ENCODE measurements at regions not wholly inside any gene's neighbourhood (a gene's known extent, or its start where the extent isn't known, plus 50 kb on each side); places are given as distances from the start of the nearest gene placed in this dataset.
A peak's percentile ranks its signal among the peaks of the same experiment; 100 is the strongest.

DNA sequence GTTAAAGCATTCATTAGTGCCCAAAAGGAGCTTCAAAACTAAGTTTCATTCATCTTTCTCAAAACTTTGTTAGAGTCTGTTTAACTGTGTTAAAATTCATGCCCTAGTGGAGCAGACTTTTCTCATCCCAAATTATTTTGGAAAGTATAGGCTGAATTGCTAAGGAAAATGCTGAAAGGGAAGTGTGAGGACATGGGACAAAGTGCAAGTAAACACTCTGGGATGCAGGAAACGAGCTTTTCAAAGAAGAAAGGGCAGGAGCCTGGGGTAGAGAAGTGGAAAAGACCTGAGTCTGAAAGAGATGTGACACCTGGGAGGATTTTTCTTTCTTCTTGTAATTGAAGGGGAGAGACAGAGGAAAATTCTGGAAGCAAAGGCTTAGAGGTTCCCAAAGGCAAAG is 93.1 kb upstream of the ANKRD1 start:
- Histone ChIP-seq H3K9me3 (replicated peaks) (no peaks in the 10 kb centered on the region), H3K4me3 (no peak overlapping the region), H3K36me3 (no peaks in the 10 kb centered on the region), H3K4me1 (no peaks in the 10 kb centered on the region), H3K27ac (no peak overlapping the region), H3K27me3 (no peaks in the 10 kb centered on the region)
- DNase-seq: no peak

GRCh38 chr10:91017198-91017597 is 96.3 kb upstream of the ANKRD1 start:
- no peak for DNase-seq
- H3K4me1 ChIP-seq: peaks cover 10% of the 10 kb centered on the region

GRCh38 chr10:91021901-91022300 is 101.0 kb upstream of the ANKRD1 start:
- Histone ChIP-seq H3K27me3 (no peaks in the 10 kb centered on the region), H3K36me3 (no peaks in the 10 kb centered on the region), H3K4me1 (peaks cover 33% of the 10 kb centered on the region), H3K4me3 (no peak overlapping the region), H3K27ac (no peak overlapping the region; the same call in 1 of the 2 replicates), H3K9me3 (replicated peaks) (no peaks in the 10 kb centered on the region)
- no peak for DNase-seq

More at GRCh38 chr10:91017198-91017597, 96.3 kb upstream of the ANKRD1 start:
- Histone ChIP-seq H3K4me3 (no peak overlapping the region), H3K27me3 (no peaks in the 10 kb centered on the region), H3K27ac (no peak overlapping the region), H3K36me3 (no peaks in the 10 kb centered on the region), H3K9me3 (replicated peaks) (no peaks in the 10 kb centered on the region)

DNA sequence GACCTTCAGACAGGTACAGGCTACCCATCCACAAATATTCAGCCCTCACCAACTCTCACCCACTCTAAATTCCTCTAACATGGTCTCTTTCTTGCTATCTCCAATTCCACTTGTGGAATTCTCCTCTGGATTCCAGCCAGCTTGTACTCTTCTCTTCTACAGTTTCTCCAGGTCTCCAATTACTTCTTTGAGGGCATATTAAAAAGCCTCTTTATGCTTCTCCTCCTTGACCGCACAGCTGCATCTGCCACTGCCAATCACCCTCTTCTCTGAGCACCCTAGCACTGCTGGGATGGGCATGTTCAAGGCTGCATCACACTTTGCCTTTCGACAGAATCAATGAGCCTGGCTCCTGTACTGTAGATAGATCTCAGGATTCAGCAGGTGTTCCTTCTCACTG is 101.5 kb upstream of the ANKRD1 start:
- peak; percentile 90 to 94 for DNase-seq
- H3K9me3 ChIP-seq (replicated peaks): no peaks in the 10 kb centered on the region
- no peak overlapping the region for H3K4me3 ChIP-seq
- no peaks in the 10 kb centered on the region for H3K36me3 ChIP-seq
- H3K27me3 ChIP-seq: no peaks in the 10 kb centered on the region
- peak overlapping the region; percentile 63 for H3K27ac ChIP-seq
- peaks cover 33% of the 10 kb centered on the region for H3K4me1 ChIP-seq

GRCh38 chr10:91022924-91023699 is 102.2 kb upstream of the ANKRD1 start:
- Histone ChIP-seq H3K36me3 (no peaks in the 10 kb centered on the region), H3K9me3 (replicated peaks) (no peaks in the 10 kb centered on the region), H3K4me1 (peaks cover 33% of the 10 kb centered on the region), H3K27ac (peak overlapping the region; percentile 63), H3K4me3 (no peak overlapping the region), H3K27me3 (no peaks in the 10 kb centered on the region)
- peak; percentile 27 to 71 for DNase-seq

DNA sequence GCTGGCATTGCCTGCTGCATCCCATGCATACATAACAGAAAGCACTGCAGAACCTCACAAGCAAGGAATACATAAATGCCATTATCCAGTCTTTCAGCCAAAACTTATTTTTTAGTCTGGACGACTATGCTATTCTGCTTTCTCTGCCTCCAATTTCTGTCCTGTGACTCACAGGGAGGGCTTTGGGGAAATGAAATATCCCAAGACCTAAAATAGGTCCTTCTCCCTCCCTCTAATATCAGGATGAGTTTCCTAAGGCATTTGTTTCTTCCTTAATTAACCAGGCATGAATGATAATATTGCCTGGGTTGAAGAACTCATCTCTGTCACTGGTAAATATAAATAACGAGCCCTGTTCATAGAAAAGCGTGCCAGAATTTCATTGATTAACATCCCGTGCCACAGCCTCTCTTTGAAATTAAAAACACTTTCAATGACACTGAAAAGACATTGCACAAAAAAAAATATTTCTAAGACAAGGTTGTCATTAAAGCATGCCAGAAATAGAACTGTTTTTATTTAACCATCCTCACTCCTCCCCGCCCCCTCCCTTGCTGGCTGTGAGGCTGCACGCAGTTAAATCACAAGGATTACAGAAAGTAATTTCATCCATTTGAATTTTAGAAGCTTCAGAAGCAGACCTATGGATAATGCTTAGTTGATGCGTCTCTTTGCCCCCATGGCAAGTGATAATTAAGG is 103.0 kb upstream of the ANKRD1 start:
- Histone ChIP-seq H3K27ac (peak overlapping the region; percentile 63), H3K9me3 (replicated peaks) (no peaks in the 10 kb centered on the region), H3K27me3 (no peaks in the 10 kb centered on the region), H3K4me1 (peaks cover 33% of the 10 kb centered on the region), H3K4me3 (no peak overlapping the region), H3K36me3 (no peaks in the 10 kb centered on the region)
- DNase-seq: no peak

DNA sequence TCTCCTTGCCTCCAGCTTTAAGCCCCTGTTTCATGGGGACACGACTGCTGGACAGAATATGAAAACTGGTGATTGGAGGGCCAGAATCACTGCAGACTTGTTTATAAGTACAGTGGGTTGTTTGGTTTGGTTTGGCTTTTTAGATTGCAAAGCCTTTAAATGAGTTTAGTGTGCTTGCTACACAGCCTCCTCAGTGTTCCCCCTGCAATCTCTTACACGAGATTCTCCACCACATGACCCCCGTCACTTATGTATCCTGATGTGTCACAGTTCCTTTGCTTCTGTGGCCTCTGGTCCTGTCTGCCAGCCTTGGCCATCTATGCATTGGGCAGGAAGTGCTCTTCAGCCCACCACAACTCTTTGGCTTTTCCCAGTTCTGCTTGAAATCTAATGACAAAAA is 103.7 kb upstream of the ANKRD1 start:
- H3K4me1 ChIP-seq: peaks cover 33% of the 10 kb centered on the region
- no peaks in the 10 kb centered on the region for H3K27me3 ChIP-seq
- no peak for DNase-seq
- H3K27ac ChIP-seq: no peak overlapping the region
- no peaks in the 10 kb centered on the region for H3K9me3 ChIP-seq (replicated peaks)
- H3K36me3 ChIP-seq: no peaks in the 10 kb centered on the region
- no peak overlapping the region for H3K4me3 ChIP-seq

DNA sequence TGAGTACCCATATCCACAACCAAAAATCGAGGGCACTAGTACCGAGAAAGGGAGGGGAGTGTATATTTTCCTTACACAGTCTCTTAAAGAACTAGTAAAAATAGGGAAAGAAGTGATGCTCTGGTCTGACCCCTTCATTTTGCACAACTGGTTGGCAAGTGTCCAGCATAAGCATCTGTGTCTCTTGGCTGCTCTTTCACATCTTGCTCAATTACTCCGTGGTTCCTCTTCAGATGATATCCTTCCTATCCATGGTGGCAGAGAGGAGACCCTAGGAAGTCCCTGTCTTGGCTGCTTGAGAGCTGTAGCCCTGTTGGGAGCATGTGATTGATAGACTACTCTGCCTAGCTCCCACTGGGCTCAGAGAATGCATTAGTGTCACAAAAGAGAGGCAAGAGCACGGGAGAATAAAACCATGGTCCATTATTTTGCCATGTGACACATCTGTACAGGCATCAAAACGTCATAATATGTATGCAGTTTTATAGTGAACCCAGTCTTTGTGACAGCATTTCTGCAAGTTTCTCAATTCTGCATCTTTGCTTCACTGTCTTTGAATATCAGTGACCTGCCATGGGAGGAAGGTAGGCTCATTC is 111.8 kb upstream of the ANKRD1 start:
- no peak for DNase-seq
- H3K27ac ChIP-seq: no peak overlapping the region
- no peaks in the 10 kb centered on the region for H3K36me3 ChIP-seq
- peaks cover 21% of the 10 kb centered on the region for H3K4me1 ChIP-seq
- no peak overlapping the region for H3K4me3 ChIP-seq
- no peaks in the 10 kb centered on the region for H3K9me3 ChIP-seq (replicated peaks)
- no peaks in the 10 kb centered on the region for H3K27me3 ChIP-seq

- no peak for DNase-seq
- H3K36me3 ChIP-seq: no peaks in the 10 kb centered on the region
- H3K27me3 ChIP-seq: no peaks in the 10 kb centered on the region
- peaks cover 21% of the 10 kb centered on the region for H3K4me1 ChIP-seq
- H3K9me3 ChIP-seq (replicated peaks): no peaks in the 10 kb centered on the region
- no peak overlapping the region for H3K4me3 ChIP-seq
- H3K27ac ChIP-seq: no peak overlapping the region
Measured at GRCh38 chr10:91033324-91033950, 112.5 kb upstream of the ANKRD1 start.

- Histone ChIP-seq H3K27ac (no peak overlapping the region), H3K27me3 (no peaks in the 10 kb centered on the region), H3K36me3 (no peaks in the 10 kb centered on the region), H3K9me3 (replicated peaks) (no peaks in the 10 kb centered on the region), H3K4me3 (no peak overlapping the region), H3K4me1 (peaks cover 21% of the 10 kb centered on the region)
- no peak for DNase-seq
Measured at GRCh38 chr10:91034042-91034441, 113.2 kb upstream of the ANKRD1 start.

DNA sequence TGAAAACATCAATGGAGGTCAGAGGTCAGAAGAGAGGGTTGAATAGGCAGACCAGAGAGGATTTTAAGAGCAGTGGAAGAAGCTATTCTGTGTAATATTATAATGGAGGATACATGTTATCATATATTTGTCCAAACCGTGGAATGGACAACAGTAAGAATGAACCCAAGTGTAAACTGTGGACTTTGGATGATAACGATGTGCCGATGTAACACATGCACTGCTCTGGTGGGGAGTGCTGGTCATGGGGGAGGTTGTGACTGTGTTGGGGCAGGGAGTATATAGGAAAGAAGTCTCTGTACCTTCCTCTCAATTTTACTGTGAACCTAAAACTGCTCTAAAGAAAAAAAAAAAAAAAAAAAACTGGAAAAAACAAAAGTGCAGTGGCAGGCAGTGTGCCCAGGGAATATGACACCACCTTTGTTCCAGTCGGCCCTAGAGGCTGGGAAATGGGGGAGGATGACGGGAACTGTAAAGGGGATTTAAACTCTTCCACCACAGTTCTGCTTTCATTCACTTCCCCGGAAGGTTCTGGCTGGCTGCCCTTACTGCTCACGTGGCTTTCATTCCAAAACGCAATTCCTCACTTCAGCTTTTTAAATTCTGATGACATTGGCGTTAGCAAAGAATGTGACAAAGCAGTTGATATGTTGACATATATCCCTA is 113.7 kb upstream of the ANKRD1 start:
- Histone ChIP-seq H3K27me3 (no peaks in the 10 kb centered on the region), H3K27ac (peak overlapping the region; percentile 27; the same call in 1 of the 2 replicates), H3K9me3 (replicated peaks) (no peaks in the 10 kb centered on the region), H3K4me1 (peaks cover 21% of the 10 kb centered on the region), H3K36me3 (no peaks in the 10 kb centered on the region), H3K4me3 (no peak overlapping the region)
- DNase-seq: peak; percentile 67 to 79

GRCh38 chr10:91035650-91036292 is 114.9 kb upstream of the ANKRD1 start:
- peaks cover 21% of the 10 kb centered on the region for H3K4me1 ChIP-seq
- H3K27ac ChIP-seq: no peak overlapping the region
- no peak for DNase-seq
- H3K4me3 ChIP-seq: no peak overlapping the region
- no peaks in the 10 kb centered on the region for H3K27me3 ChIP-seq
- H3K36me3 ChIP-seq: no peaks in the 10 kb centered on the region
- no peaks in the 10 kb centered on the region for H3K9me3 ChIP-seq (replicated peaks)

GRCh38 chr10:91036807-91037411 is 116.0 kb upstream of the ANKRD1 start:
- Histone ChIP-seq H3K4me3 (no peak overlapping the region), H3K9me3 (replicated peaks) (no peaks in the 10 kb centered on the region), H3K27ac (no peak overlapping the region), H3K36me3 (no peaks in the 10 kb centered on the region), H3K4me1 (peaks cover 21% of the 10 kb centered on the region), H3K27me3 (no peaks in the 10 kb centered on the region)
- DNase-seq: no peak

- Histone ChIP-seq H3K4me1 (peaks cover 21% of the 10 kb centered on the region), H3K36me3 (no peaks in the 10 kb centered on the region), H3K27me3 (no peaks in the 10 kb centered on the region), H3K27ac (no peak overlapping the region), H3K9me3 (replicated peaks) (no peaks in the 10 kb centered on the region), H3K4me3 (no peak overlapping the region)
- DNase-seq: no peak
Measured at GRCh38 chr10:91038971-91039370, 118.1 kb upstream of the ANKRD1 start.
